B cell (primary cell): ENCODE measurements at regions not wholly inside any gene's neighbourhood (a gene's known extent, or its start where the extent isn't known, plus 50 kb on each side); places are given as distances from the start of the nearest gene placed in this dataset.

Source experiments
- ATAC-seq: fragments of 200-7000 bp; cut with Tn5 transposase; one replicate; pipeline ENCODE4 v1.10.0; 2021; ENCODE audit warnings: low read depth, mild to moderate bottlenecking, moderate number of reproducible peaks, moderate library complexity
- CTCF ChIA-PET: fragments of 350-600 bp; sonication (Branson Sonifier 250); formaldehyde crosslinking; loops from one replicate; lab custom pipeline; 2021; ENCODE audit warnings: antibody characterized with exemption, inconsistent platforms; lab: Charles Lee
- POLR2A ChIA-PET: fragments of 350-600 bp; sonication (Branson Sonifier 250); formaldehyde crosslinking; loops from one replicate; lab custom pipeline; 2021; ENCODE audit warnings: antibody characterized with exemption; lab: Charles Lee
- DNase-seq: peaks from one replicate; pipeline ENCODE4 v3.0.0; 2013
- H2AFZ ChIP-seq: 2 replicates; pipeline ENCODE4 v1.6.1; 2012; ENCODE audit warnings: mild to moderate bottlenecking, low read depth, low read length; ENCODE audit not compliant: insufficient read depth, poor library complexity, severe bottlenecking
- H3K27ac ChIP-seq, 2 donors: 1 replicate in 1 of 2; 2 replicates in 1 of 2; pipeline ENCODE4 v1.5.1; 2012 to 2013; ENCODE audit warnings: low read length in 2 of 2, mild to moderate bottlenecking in 2 of 2, moderate library complexity in 1 of 2
- H3K27me3 ChIP-seq, 4 experiments: fragments of 200-600 bp in 1 of 4; sonication (generic) in 1 of 4; replicated peaks in 1 of 4; 1 replicate in 2 of 4; 2 replicates in 2 of 4; pipeline versions ENCODE4 v1.6.1 to v1.7.0; 2013 to 2016; ENCODE audit warnings: low read length in 3 of 4, mild to moderate bottlenecking in 2 of 4, mixed read lengths in 1 of 4, moderate library complexity in 1 of 4; ENCODE audit not compliant: insufficient read depth in 4 of 4, control insufficient read depth in 3 of 4; ENCODE audit errors: control extremely low read depth in 1 of 4
- H3K36me3 ChIP-seq, 2 experiments: replicated peaks in 1 of 2; 1 replicate in 1 of 2; 2 replicates in 1 of 2; pipeline versions ENCODE4 v1.6.1 to v1.7.1; 2013; ENCODE audit warnings: low read length in 1 of 2; ENCODE audit not compliant: insufficient read depth in 2 of 2, control insufficient read depth in 1 of 2; ENCODE audit errors: control extremely low read depth in 1 of 2, extremely low read depth in 1 of 2
- H3K4me1 ChIP-seq, 2 donors: fragments of 200-600 bp in 1 of 2; sonication (generic) in 1 of 2; 1 replicate in 1 of 2; 2 replicates in 1 of 2; pipeline versions ENCODE4 v1.5.1 to v1.6.1; 2013 to 2017; ENCODE audit warnings: low read length in 2 of 2; ENCODE audit not compliant: control insufficient read depth in 2 of 2, insufficient read depth in 2 of 2
- H3K4me2 ChIP-seq: replicated peaks from 2 replicates; pipeline ENCODE3; 2012; ENCODE audit warnings: mild to moderate bottlenecking, low read depth, low read length; ENCODE audit not compliant: poor library complexity, severe bottlenecking
- H3K4me3 ChIP-seq, 5 experiments: fragments of 200-600 bp in 1 of 5; sonication (generic) in 1 of 5; 1 replicate in 3 of 5; 2 replicates in 2 of 5; pipeline versions ENCODE4 v1.5.1 to v1.7.0; 2011 to 2016; ENCODE audit warnings: low read length in 4 of 5, mild to moderate bottlenecking in 4 of 5, low read depth in 2 of 5, control low read depth in 1 of 5, moderate library complexity in 1 of 5; ENCODE audit not compliant: insufficient read depth in 1 of 5; ENCODE audit errors: control extremely low read depth in 1 of 5, extremely low read depth in 1 of 5
- H3K79me2 ChIP-seq: fragments of 200-600 bp; sonication (generic); one replicate; pipeline ENCODE4 v1.6.0; 2016; ENCODE audit warnings: low read length; ENCODE audit not compliant: control insufficient read depth, insufficient read depth
- H3K9ac ChIP-seq: fragments of 200-600 bp; sonication (generic); 2 replicates; pipeline ENCODE4 v1.6.1; 2017; ENCODE audit warnings: mild to moderate bottlenecking, low read length, moderate library complexity
- H3K9me3 ChIP-seq, 3 donors: one replicate each; pipeline versions ENCODE4 v1.6.1 to v1.7.1; 2013; ENCODE audit warnings: low read length in 2 of 3; ENCODE audit not compliant: control insufficient read depth in 2 of 3, insufficient read depth in 1 of 3; ENCODE audit errors: control extremely low read depth in 1 of 3
- H4K20me1 ChIP-seq: 2 replicates; pipeline ENCODE4 v1.6.0; 2012; ENCODE audit warnings: mild to moderate bottlenecking, low read length; ENCODE audit not compliant: insufficient read depth, control insufficient read depth, poor library complexity, severe bottlenecking
- H3K27ac Mint-ChIP-seq: one replicate; pipeline ENCODE4 v1.8.0; 2021; ENCODE audit warnings: mixed read lengths
- H3K27me3 Mint-ChIP-seq: one replicate; pipeline ENCODE4 v1.8.0; 2021; ENCODE audit warnings: mixed read lengths
- H3K4me1 Mint-ChIP-seq: one replicate; pipeline ENCODE4 v1.8.0; 2021; ENCODE audit warnings: mixed read lengths
- H3K4me3 Mint-ChIP-seq: one replicate; pipeline ENCODE4 v1.8.0; 2021; ENCODE audit warnings: mixed read lengths
- H3K9me3 Mint-ChIP-seq: one replicate; pipeline ENCODE4 v1.8.0; 2022; ENCODE audit warnings: mixed read lengths; ENCODE audit not compliant: insufficient read depth
- EZH2 ChIP-seq: IDR thresholded peaks from 2 replicates; pipeline ENCODE4 v1.6.1; 2012; ENCODE audit warnings: borderline replicate concordance, low read depth, mild to moderate bottlenecking, moderate library complexity, low read length; ENCODE audit not compliant: insufficient read depth, poor library complexity, severe bottlenecking
- WGBS: methylation state at CpG from one replicate; pipeline ENCODE4 v1.1.5; 2013; ENCODE audit warnings: missing lambda C conversion rate; ENCODE audit not compliant: insufficient coverage; 5-methylcytosine and 5-hydroxymethylcytosine counted together
- intact Hi-C: fragments of 100-400 bp; cut with micrococcal nuclease; formaldehyde crosslinking; loops from one replicate; pipeline ENCODE4 v1.10.0; 2022
- TF ChIP-seq, protein P1 (sequence below): fragments of 200-600 bp; IDR thresholded peaks from one replicate; pipeline ENCODE4 v1.8.0; 2022; ENCODE audit warnings: antibody characterized with exemption, mild to moderate bottlenecking

DNA sequence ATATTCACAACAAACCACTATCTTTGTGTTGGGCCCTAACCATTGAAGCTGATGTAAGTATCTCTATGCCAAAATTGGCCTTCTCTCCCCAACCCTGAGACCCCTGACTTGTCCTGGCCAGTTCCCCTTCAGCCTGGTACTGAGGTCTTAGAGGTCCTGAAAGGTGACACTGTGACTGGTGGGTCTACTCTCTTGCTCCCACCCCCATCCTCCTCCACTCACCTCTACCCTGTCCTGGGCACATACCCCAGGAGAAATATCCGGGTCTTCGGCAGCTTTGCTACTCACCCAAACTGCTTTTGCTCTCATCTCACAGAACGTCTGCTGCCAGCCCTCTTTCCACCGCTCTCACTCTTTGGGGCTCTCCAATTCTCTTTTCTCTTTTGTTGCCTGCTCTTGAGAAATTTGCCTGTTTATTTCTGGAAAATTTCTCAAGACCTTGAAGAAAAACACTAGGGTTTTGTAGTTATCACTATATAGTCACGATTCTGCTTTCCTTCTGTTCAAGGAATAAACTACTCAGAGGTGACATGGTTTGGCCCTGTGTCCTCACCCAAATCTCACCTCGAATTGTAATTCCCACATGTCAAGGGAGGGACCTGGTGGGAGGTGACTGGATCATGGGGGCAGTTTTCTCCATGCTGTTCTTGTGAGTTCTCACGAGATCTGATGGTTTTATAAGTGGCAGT, 133.8 kb upstream of the PKDCC start:
- Histone ChIP-seq H2AFZ (no peak overlapping the region), H3K9ac (no peak overlapping the region), H3K4me2 (no peak overlapping the region), H3K27me3 (no peaks in the 10 kb centered on the region), H3K4me1 (no peaks in the 10 kb centered on the region), H3K4me3 (no peak overlapping the region), H3K36me3 (no peaks in the 10 kb centered on the region), H3K79me2 (no peaks in the 10 kb centered on the region), H3K27ac (no peak overlapping the region), H3K9me3 (no peaks in the 10 kb centered on the region), H4K20me1 (no peaks in the 10 kb centered on the region)
- Mint-ChIP-seq H3K4me1 (no peaks in the 10 kb centered on the region), H3K9me3 (no peaks in the 10 kb centered on the region), H3K27me3 (peaks cover 37% of the 10 kb centered on the region), H3K4me3 (no peak overlapping the region), H3K27ac (no peak overlapping the region)
- CTCF ChIA-PET, result no interaction called here
- no peak for DNase-seq
- intact Hi-C loops, result no loop called here
- ATAC-seq, result no peak
- TF ChIP-seq, protein P1, sequence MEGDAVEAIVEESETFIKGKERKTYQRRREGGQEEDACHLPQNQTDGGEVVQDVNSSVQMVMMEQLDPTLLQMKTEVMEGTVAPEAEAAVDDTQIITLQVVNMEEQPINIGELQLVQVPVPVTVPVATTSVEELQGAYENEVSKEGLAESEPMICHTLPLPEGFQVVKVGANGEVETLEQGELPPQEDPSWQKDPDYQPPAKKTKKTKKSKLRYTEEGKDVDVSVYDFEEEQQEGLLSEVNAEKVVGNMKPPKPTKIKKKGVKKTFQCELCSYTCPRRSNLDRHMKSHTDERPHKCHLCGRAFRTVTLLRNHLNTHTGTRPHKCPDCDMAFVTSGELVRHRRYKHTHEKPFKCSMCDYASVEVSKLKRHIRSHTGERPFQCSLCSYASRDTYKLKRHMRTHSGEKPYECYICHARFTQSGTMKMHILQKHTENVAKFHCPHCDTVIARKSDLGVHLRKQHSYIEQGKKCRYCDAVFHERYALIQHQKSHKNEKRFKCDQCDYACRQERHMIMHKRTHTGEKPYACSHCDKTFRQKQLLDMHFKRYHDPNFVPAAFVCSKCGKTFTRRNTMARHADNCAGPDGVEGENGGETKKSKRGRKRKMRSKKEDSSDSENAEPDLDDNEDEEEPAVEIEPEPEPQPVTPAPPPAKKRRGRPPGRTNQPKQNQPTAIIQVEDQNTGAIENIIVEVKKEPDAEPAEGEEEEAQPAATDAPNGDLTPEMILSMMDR, result no peak
- no peak for TF ChIP-seq EZH2
- 95% methylated on average over 3 of the region's 7 CpGs for WGBS
- POLR2A ChIA-PET, result no interaction called here

DNA sequence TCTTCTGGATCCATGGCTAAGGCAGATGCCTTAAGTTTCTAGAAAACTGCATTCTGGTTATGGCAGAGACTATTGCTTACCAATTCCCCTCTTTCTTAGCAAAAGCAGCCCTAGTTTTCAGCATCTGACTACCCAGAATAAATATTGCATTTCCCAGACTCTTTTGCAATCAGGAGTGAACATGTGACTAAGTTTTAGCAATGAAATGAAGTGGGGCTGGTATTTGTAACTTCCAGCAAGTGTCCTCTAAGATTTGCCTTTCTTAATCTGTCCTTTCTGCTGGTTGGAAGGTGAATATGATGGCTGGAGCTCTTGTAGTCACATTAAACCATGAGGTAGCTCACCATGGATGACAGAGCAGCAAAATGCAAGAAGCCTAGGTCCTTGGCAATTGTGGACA, 132.9 kb upstream of the PKDCC start:
- Histone ChIP-seq H3K4me2 (no peak overlapping the region), H3K36me3 (no peaks in the 10 kb centered on the region), H3K27me3 (no peaks in the 10 kb centered on the region), H3K4me1 (no peaks in the 10 kb centered on the region), H3K9me3 (no peaks in the 10 kb centered on the region), H3K27ac (no peak overlapping the region), H3K4me3 (no peak overlapping the region), H2AFZ (no peak overlapping the region), H4K20me1 (no peaks in the 10 kb centered on the region), H3K79me2 (no peaks in the 10 kb centered on the region), H3K9ac (no peak overlapping the region)
- H3K4me3 Mint-ChIP-seq, result no peak overlapping the region
- peaks cover 33% of the 10 kb centered on the region for H3K27me3 Mint-ChIP-seq
- POLR2A ChIA-PET, result no interaction called here
- H3K27ac Mint-ChIP-seq, result no peak overlapping the region
- DNase-seq (no peak), ATAC-seq (no peak)
- TF ChIP-seq, protein P1, result no peak
- CTCF ChIA-PET, result no interaction called here
- intact Hi-C loops, result no loop called here
- H3K9me3 Mint-ChIP-seq, result no peaks in the 10 kb centered on the region
- H3K4me1 Mint-ChIP-seq, result no peaks in the 10 kb centered on the region
